ENCODE measurements at regions not wholly inside any gene's neighbourhood (a gene's known extent, or its start where the extent isn't known, plus 50 kb on each side); places are given as distances from the start of the nearest gene placed in this dataset.
A peak's percentile ranks its signal among the peaks of the same experiment; 100 is the strongest.
"Not testable (repeated sequence)": the region's sequence is repeated elsewhere in the genome, so short reads cannot be mapped to it uniquely, and the experiment has no call there.

DNA sequence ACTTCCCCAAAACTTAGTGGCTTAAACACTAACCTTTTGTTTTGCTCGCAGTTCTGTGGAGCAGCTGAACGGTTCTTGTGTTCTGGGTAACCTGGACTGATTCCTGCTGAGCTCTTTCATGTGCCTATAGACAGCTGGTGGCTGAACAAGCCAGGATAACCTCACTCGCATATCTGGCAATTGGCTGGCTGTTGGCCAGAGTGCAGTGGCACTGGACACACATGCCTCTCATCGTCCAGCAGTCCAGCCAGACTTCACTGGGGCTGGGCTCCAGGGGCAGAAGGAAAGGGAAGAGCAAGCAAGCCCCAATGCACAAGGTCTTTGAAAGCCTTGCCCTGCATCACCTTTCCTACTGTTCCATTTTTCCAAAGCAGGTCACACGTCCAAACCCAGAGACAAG is 53.6 kb upstream of the GATA2 start:
- peak; percentile 46 for DNase-seq (ENCODE audit: low spot score)
- Histone ChIP-seq H3K4me3 (no peak overlapping the region), H3K27ac (no peak overlapping the region)
- TF ChIP-seq, protein P1, sequence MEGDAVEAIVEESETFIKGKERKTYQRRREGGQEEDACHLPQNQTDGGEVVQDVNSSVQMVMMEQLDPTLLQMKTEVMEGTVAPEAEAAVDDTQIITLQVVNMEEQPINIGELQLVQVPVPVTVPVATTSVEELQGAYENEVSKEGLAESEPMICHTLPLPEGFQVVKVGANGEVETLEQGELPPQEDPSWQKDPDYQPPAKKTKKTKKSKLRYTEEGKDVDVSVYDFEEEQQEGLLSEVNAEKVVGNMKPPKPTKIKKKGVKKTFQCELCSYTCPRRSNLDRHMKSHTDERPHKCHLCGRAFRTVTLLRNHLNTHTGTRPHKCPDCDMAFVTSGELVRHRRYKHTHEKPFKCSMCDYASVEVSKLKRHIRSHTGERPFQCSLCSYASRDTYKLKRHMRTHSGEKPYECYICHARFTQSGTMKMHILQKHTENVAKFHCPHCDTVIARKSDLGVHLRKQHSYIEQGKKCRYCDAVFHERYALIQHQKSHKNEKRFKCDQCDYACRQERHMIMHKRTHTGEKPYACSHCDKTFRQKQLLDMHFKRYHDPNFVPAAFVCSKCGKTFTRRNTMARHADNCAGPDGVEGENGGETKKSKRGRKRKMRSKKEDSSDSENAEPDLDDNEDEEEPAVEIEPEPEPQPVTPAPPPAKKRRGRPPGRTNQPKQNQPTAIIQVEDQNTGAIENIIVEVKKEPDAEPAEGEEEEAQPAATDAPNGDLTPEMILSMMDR (IDR thresholded peaks at IDR 0.05): no peak

DNA sequence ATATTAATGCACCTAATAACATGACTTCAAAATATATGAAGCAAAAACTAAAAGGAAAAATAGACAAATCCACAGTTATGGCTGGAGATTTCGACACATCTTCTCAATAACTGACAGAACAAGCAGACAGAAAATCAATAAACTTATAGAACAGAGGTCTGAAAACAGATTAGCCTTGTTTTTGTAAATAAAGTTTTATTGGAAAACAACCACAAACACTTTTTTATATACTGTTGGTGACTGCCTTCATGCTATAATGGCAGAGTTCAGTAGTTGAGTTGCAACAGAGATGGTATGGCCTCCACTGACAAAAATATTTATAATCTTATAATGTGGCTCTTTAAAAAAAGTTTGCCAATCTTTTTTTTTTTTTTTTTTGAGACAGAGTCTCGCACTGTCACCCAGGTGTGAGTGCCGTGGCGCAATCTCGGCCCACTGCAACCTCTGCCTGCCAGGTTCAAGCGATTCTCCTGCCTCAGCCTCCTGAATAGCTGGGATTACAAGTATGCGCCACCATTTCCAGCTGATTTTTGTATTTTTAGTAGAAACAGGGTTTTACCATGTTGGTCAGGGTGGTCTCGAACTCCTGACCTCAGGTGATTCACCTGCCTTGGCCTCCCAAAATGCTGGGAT is 52.2 kb upstream of the GATA2 start:
- Histone ChIP-seq H3K4me3 (no peak overlapping the region), H3K27ac (no peak overlapping the region)
- TF ChIP-seq, protein P1 (IDR thresholded peaks at IDR 0.05): no peak
- no peak for DNase-seq (ENCODE audit: low spot score)

DNA sequence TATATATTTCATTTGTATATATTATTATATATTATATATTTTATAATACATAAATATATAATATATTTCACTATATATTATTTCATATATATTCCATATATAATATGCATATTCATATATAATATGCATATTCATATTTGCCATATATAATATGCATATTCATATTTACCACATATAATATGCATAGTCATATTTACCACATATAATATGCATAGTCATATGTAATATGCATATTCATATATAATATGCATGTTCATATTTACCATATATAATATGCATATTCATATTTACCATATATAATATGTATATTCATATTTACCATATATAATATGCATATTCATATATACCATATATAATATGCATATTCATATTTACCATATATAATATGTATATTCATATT is 51.2 kb upstream of the GATA2 start:
- Histone ChIP-seq H3K27ac (no peak overlapping the region), H3K4me3 (no peak overlapping the region)
- no peak for DNase-seq (ENCODE audit: low spot score)
- TF ChIP-seq, protein P1 (IDR thresholded peaks at IDR 0.05): no peak

DNA sequence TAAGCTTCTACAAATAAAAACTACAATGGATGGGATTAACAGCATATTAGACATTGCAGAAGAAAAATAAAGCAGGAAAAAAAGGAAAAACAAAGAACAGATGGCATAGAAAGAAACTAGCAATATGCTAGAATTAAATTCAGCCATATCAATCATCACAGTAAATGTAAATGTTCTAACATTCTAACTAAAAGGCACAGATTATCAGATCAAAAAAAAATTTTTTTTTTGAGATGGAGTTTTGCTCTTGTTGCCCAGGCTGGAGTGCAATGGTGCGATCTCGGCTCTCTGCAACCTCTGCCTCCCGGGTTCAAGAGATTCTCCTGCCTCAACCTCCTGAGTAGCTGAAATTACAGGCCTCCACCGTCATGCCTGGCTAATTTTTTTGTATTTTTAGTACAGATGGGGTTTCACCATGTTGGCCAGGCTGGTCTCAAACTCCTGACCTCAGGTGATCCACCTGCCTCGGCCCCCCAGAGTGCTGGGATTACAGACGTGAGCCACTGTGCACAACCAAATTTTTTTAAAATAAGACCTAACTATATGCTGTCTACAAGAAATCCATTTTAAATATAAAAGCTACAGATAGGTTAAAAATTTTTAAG is 50.7 kb upstream of the GATA2 start:
- not testable (repeated sequence) for H3K27ac ChIP-seq; H3K4me3 ChIP-seq; DNase-seq (ENCODE audit: low spot score)
